GM12878 (cell line): ENCODE measurements at regions not wholly inside any gene's neighbourhood (a gene's known extent, or its start where the extent isn't known, plus 50 kb on each side); places are given as distances from the start of the nearest gene placed in this dataset.

ENCODE experiments used
- ATAC-seq: fragments of 200-7000 bp; cut with Tn5 transposase; 3 replicates; pipeline ENCODE4 v1.9.1; 2020; ENCODE audit warnings: mild to moderate bottlenecking, moderate library complexity
- BruUV-seq: library from RNA; stranded (reverse); fragments of 400-500 nt; replicated peaks from 2 replicates; lab custom pipeline; 2021; lab: Mats Ljungman, UMichigan
- CTCF ChIA-PET: fragments of 300-600 bp; sonication (Branson Sonifier 250); formaldehyde crosslinking; extraction: SDS; loops from one replicate; lab custom pipeline; 2021; ENCODE audit warnings: inconsistent platforms; lab: Yijun Ruan, JAX
- POLR2A ChIA-PET: fragments of 350-600 bp; formaldehyde crosslinking; extraction: SDS; loops from one replicate; lab custom pipeline; 2021; ENCODE audit warnings: inconsistent platforms; lab: Charles Lee
- RAD21 ChIA-PET: fragments of 300-600 bp; sonication (Branson Sonifier 250); formaldehyde crosslinking; loops from one replicate; lab custom pipeline; 2023; ENCODE audit warnings: antibody characterized with exemption; ENCODE audit not compliant: unreplicated experiment; lab: Charles Lee
- SMC1A ChIA-PET: fragments of 300-600 bp; sonication (Branson Sonifier 250); formaldehyde crosslinking; loops from one replicate; lab custom pipeline; 2023; ENCODE audit not compliant: unreplicated experiment, uncharacterized antibody; lab: Charles Lee
- DNase-seq: peaks from one replicate; pipeline ENCODE4 v3.0.0-alpha.2; 2011; ENCODE audit warnings: low read depth, low spot score
- FAIRE-seq: peaks from 3 replicates; lab custom pipeline; 2011; peaks lifted over from hg19 to GRCh38; lab: Jason Lieb, UNC
- H2AFZ ChIP-seq: 2 replicates; pipeline ENCODE4 v1.6.0; 2011; ENCODE audit warnings: low read depth, low read length, control low read depth; ENCODE audit not compliant: control insufficient read depth
- H3K27ac ChIP-seq: 2 replicates; pipeline ENCODE4 v1.5.1; 2011; ENCODE audit warnings: control low read depth; ENCODE audit not compliant: control insufficient read depth, insufficient read depth
- H3K27me3 ChIP-seq, 2 experiments: replicated peaks in 1 of 2; 2 replicates each; pipeline versions ENCODE4 v1.6.0 to v1.6.1; 2011; ENCODE audit warnings: low read length in 1 of 2; ENCODE audit not compliant: control insufficient read depth in 2 of 2, insufficient read depth in 2 of 2
- H3K36me3 ChIP-seq, 2 experiments: 2 replicates each; pipeline ENCODE4 v1.5.1; 2011; ENCODE audit warnings: low read length in 1 of 2; ENCODE audit not compliant: control insufficient read depth in 2 of 2, insufficient read depth in 2 of 2
- H3K4me1 ChIP-seq: 2 replicates; pipeline ENCODE4 v1.6.1; 2011; ENCODE audit warnings: mild to moderate bottlenecking, low read length, moderate library complexity, mixed read lengths; ENCODE audit not compliant: control insufficient read depth, insufficient read depth
- H3K4me2 ChIP-seq: 2 replicates; pipeline ENCODE4 v1.6.0; 2011; ENCODE audit warnings: control low read depth; ENCODE audit not compliant: control insufficient read depth, insufficient read depth
- H3K4me3 ChIP-seq: fragments of 200-600 bp; sonication (generic); 2 replicates; pipeline ENCODE4 v1.5.1; 2016
- H3K79me2 ChIP-seq: 2 replicates; pipeline ENCODE4 v1.6.0; 2011; ENCODE audit warnings: low read length; ENCODE audit not compliant: control insufficient read depth, insufficient read depth
- H3K9ac ChIP-seq: 2 replicates; pipeline ENCODE4 v1.8.0; 2011; ENCODE audit warnings: low read length, control low read depth, mixed read lengths; ENCODE audit not compliant: control insufficient read depth, insufficient read depth
- H3K9me3 ChIP-seq: replicated peaks from 3 replicates; pipeline ENCODE4 v1.5.1; 2011; ENCODE audit warnings: mild to moderate bottlenecking, low read length; ENCODE audit not compliant: control insufficient read depth, insufficient read depth
- H4K20me1 ChIP-seq: 2 replicates; pipeline ENCODE4 v1.6.0; 2011; ENCODE audit not compliant: control insufficient read depth, insufficient read depth
- ATF3 ChIP-seq: IDR thresholded peaks from 2 replicates; pipeline ENCODE4 v1.6.1; 2011; ENCODE audit warnings: low read depth, mild to moderate bottlenecking, low read length, moderate library complexity, borderline replicate concordance; ENCODE audit errors: extremely low read depth
- CREM ChIP-seq: IDR thresholded peaks from 2 replicates; pipeline ENCODE4 v1.6.1; 2014; ENCODE audit warnings: antibody characterized with exemption, low read depth
- E2F8 ChIP-seq: fragments of 450-650 bp; IDR thresholded peaks from 2 replicates; pipeline ENCODE4 v1.6.1; 2018; ENCODE audit warnings: mild to moderate bottlenecking, low read depth, moderate library complexity; ENCODE audit not compliant: partially characterized antibody
- HCFC1 ChIP-seq: fragments of 150-350 bp; IDR thresholded peaks from 2 replicates; pipeline ENCODE4 v1.6.1; 2014; ENCODE audit warnings: low read length
- LARP7 ChIP-seq: fragments of 450-650 bp; IDR thresholded peaks from 2 replicates; pipeline ENCODE4 v1.6.1; 2017; ENCODE audit warnings: mild to moderate bottlenecking
- MYB ChIP-seq: fragments of 150-350 bp; IDR thresholded peaks from 2 replicates; pipeline ENCODE4 v1.6.1; 2014; ENCODE audit warnings: mild to moderate bottlenecking, low read depth, low read length, borderline replicate concordance
- PAX5 ChIP-seq: IDR thresholded peaks from 2 replicates; pipeline ENCODE4 v1.6.1; 2011; ENCODE audit warnings: low read depth, low read length, borderline replicate concordance
- SKIL ChIP-seq: fragments of 450-650 bp; IDR thresholded peaks from 2 replicates; pipeline ENCODE4 v1.6.1; 2017; ENCODE audit warnings: mild to moderate bottlenecking, low read depth, inconsistent platforms; ENCODE audit not compliant: poor library complexity, severe bottlenecking
- SP1 ChIP-seq: IDR thresholded peaks from one replicate; pipeline ENCODE4 v1.6.1; 2011; ENCODE audit warnings: low read depth, low read length
- ZNF622 ChIP-seq: fragments of 450-650 bp; IDR thresholded peaks from 2 replicates; pipeline ENCODE4 v1.6.1; 2017; ENCODE audit warnings: mild to moderate bottlenecking, inconsistent platforms
- WGBS: methylation state at CpG from one replicate; pipeline ENCODE4 v1.1.6; 2016; ENCODE audit warnings: low lambda C conversion rate; ENCODE audit not compliant: insufficient replicate concordance, insufficient coverage; ENCODE audit errors: missing lambda C conversion rate; 5-methylcytosine and 5-hydroxymethylcytosine counted together
- in situ Hi-C: fragments of 300-500 bp; cut with MboI; formaldehyde crosslinking; loops from 9 replicates; pipeline ENCODE4 v1.14.3; 2018; ENCODE audit warnings: mixed read lengths
- intact Hi-C: fragments of 100-400 bp; cut with micrococcal nuclease; formaldehyde crosslinking; loops from one replicate; pipeline ENCODE4 v1.14.2; 2022; ENCODE audit not compliant: unreplicated experiment
- TF ChIP-seq, protein P1 (sequence below): fragments of 450-650 bp; IDR thresholded peaks from 2 replicates; pipeline ENCODE4 v1.6.1; 2018; ENCODE audit warnings: borderline replicate concordance, mild to moderate bottlenecking; ENCODE audit not compliant: partially characterized antibody
- TF ChIP-seq, protein P2 (sequence below): fragments of 450-650 bp; IDR thresholded peaks from 2 replicates; pipeline ENCODE4 v1.6.1; 2016; ENCODE audit warnings: mild to moderate bottlenecking

DNA sequence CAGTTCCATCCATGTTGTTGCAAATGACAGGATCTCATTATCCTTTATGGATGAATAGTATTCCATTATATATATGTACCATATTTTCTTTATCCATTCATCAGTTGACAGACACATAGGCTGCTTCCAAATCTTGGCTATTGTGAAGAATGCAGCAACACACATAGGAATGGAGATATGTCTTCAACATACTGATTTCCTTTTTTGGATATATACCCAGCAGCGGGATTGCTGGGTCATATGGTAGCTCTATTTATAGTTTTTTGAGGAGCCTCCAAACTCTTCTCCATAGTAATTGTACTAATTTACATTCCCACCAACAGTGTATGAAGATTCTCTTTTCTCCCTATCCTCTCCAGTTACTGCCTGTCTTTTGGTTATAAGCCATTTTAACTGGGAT is 383.9 kb upstream of the CHORDC1 start:
- no peaks in the 10 kb centered on the region for H3K4me1 ChIP-seq
- H3K4me3 ChIP-seq, result no peak overlapping the region
- POLR2A ChIA-PET, result no interaction called here
- intact Hi-C loops, result no loop called here
- H3K9me3 ChIP-seq, result no peaks in the 10 kb centered on the region
- SMC1A ChIA-PET, result interaction anchor here (0.6 kb wide), 1 partner anchor 713 kb away, joined by 3 read pairs; no protein-coding TSS in a partner anchor
- TF ChIP-seq HCFC1 (no peak), PAX5 (no peak), SP1 (no peak), MYB (no peak), CREM (no peak), ZNF622 (no peak), LARP7 (no peak), SKIL (no peak), E2F8 (no peak), ATF3 (no peak)
- TF ChIP-seq, protein P1, sequence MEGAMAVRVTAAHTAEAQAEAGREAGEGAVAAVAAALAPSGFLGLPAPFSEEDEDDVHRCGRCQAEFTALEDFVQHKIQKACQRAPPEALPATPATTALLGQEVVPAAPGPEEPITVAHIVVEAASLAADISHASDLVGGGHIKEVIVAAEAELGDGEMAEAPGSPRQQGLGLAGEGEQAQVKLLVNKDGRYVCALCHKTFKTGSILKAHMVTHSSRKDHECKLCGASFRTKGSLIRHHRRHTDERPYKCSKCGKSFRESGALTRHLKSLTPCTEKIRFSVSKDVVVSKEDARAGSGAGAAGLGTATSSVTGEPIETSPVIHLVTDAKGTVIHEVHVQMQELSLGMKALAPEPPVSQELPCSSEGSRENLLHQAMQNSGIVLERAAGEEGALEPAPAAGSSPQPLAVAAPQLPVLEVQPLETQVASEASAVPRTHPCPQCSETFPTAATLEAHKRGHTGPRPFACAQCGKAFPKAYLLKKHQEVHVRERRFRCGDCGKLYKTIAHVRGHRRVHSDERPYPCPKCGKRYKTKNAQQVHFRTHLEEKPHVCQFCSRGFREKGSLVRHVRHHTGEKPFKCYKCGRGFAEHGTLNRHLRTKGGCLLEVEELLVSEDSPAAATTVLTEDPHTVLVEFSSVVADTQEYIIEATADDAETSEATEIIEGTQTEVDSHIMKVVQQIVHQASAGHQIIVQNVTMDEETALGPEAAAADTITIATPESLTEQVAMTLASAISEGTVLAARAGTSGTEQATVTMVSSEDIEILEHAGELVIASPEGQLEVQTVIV, result no peak
- TF ChIP-seq, protein P2, sequence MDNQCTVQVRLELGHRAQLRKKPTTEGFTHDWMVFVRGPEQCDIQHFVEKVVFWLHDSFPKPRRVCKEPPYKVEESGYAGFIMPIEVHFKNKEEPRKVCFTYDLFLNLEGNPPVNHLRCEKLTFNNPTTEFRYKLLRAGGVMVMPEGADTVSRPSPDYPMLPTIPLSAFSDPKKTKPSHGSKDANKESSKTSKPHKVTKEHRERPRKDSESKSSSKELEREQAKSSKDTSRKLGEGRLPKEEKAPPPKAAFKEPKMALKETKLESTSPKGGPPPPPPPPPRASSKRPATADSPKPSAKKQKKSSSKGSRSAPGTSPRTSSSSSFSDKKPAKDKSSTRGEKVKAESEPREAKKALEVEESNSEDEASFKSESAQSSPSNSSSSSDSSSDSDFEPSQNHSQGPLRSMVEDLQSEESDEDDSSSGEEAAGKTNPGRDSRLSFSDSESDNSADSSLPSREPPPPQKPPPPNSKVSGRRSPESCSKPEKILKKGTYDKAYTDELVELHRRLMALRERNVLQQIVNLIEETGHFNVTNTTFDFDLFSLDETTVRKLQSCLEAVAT, result no peak
- TF ChIP-seq, all 136 proteins: peak for 0
- no peak for ATAC-seq
- CTCF ChIA-PET, result no interaction called here
- 40% methylated on average over 1 of the region's 1 CpG for WGBS
- BruUV-seq, result no TSS peak
- H2AFZ ChIP-seq, result no peak overlapping the region
- no peak for DNase-seq
- in situ Hi-C loops, result no loop called here
- RAD21 ChIA-PET, result no interaction called here
- no peaks in the 10 kb centered on the region for H4K20me1 ChIP-seq
- H3K79me2 ChIP-seq, result no peaks in the 10 kb centered on the region
- no peaks in the 10 kb centered on the region for H3K27me3 ChIP-seq
- H3K9ac ChIP-seq, result no peak overlapping the region
- H3K4me2 ChIP-seq, result no peak overlapping the region
- H3K36me3 ChIP-seq, result no peaks in the 10 kb centered on the region
- no peak overlapping the region for H3K27ac ChIP-seq
- FAIRE-seq, result no peak
